Sigmoid colon (tissue), 6 donors: ENCODE measurements at regions not wholly inside any gene's neighbourhood (a gene's known extent, or its start where the extent isn't known, plus 50 kb on each side); places are given as distances from the start of the nearest gene placed in this dataset.
A peak's percentile ranks its signal among the peaks of the same experiment; 100 is the strongest.

Source experiments
- DNase-seq: peaks from one replicate; pipeline ENCODE4 v3.0.0-alpha.2; 2019
- H3K27ac ChIP-seq, 4 donors: fragments of 200-600 bp; sonication (generic); one replicate each; pipeline ENCODE4 v1.5.1; 2016 to 2019; ENCODE audit warnings: mild to moderate bottlenecking in 1 of 4
- H3K27me3 ChIP-seq, 3 donors: fragments of 200-600 bp; sonication (generic); one replicate each; pipeline ENCODE4 v1.5.1; 2019; ENCODE audit warnings: mild to moderate bottlenecking in 1 of 3
- H3K36me3 ChIP-seq, 4 donors: fragments of 200-600 bp; sonication (generic); one replicate each; pipeline ENCODE4 v1.5.1; 2016 to 2019
- H3K4me1 ChIP-seq, 4 donors: fragments of 200-600 bp; sonication (generic); one replicate each; pipeline ENCODE4 v1.5.1; 2017 to 2019
- H3K4me3 ChIP-seq, 4 donors: fragments of 200-600 bp; sonication (generic); one replicate each; pipeline ENCODE4 v1.5.1; 2017 to 2019; ENCODE audit warnings: mild to moderate bottlenecking in 2 of 4, moderate library complexity in 1 of 4
- H3K9me3 ChIP-seq, 4 donors: fragments of 200-600 bp in 3 of 4; sonication (generic) in 3 of 4; one replicate each; pipeline versions ENCODE4 v1.5.1 to v1.6.1; 2013 to 2019
- CTCF ChIP-seq, 4 experiments: fragments of 450-650 bp in 3 of 4; fragments of 200-600 bp in 1 of 4; IDR thresholded peaks; one replicate each; pipeline ENCODE4 v1.5.1; 2016 to 2019; ENCODE audit warnings: antibody characterized with exemption in 4 of 4, mild to moderate bottlenecking in 3 of 4, moderate library complexity in 2 of 4
- EP300 ChIP-seq, 4 donors: sonication (generic); formaldehyde crosslinking; IDR thresholded peaks; one replicate each; pipeline ENCODE4 v1.6.1; 2017; ENCODE audit warnings: antibody characterized with exemption in 4 of 4
- POLR2A ChIP-seq, 2 donors: fragments of 450-650 bp; IDR thresholded peaks; one replicate each; pipeline ENCODE4 v1.6.1; 2016; ENCODE audit warnings: antibody characterized with exemption in 2 of 2, mild to moderate bottlenecking in 2 of 2, moderate library complexity in 2 of 2
- POLR2AphosphoS5 ChIP-seq, 4 donors: sonication (generic); formaldehyde crosslinking; IDR thresholded peaks; one replicate each; pipeline ENCODE4 v1.6.1; 2017; ENCODE audit warnings: antibody characterized with exemption in 4 of 4
- WGBS, 2 donors: extraction: QIAGEN DNeasy Blood & Tissue Kit; methylation state at CpG; one replicate each; pipeline ENCODE4 v1.1.7; 2013; 5-methylcytosine and 5-hydroxymethylcytosine counted together
- intact Hi-C: fragments of 100-400 bp; cut with DNase I; formaldehyde crosslinking; loops from one replicate; pipeline ENCODE4 v1.15.1; 2023
- donor health status: healthy with polysubstance abuse.
- donor health status: healthy.

GRCh38 chr12:116654226-116654743, 83.6 kb downstream of the SPRING1 start:
- no peak for DNase-seq
- H3K36me3 ChIP-seq = no peaks in the 10 kb centered on the region
- no peaks in the 10 kb centered on the region for H3K9me3 ChIP-seq
- intact Hi-C loops = no loop called here
- no peak overlapping the region for H3K27ac ChIP-seq
- H3K27me3 ChIP-seq = no peaks in the 10 kb centered on the region
- no peak overlapping the region for H3K4me3 ChIP-seq
- TF ChIP-seq POLR2A (IDR thresholded peaks at IDR 0.05) (no peak), EP300 (IDR thresholded peaks at IDR 0.05) (peak in 2 of 4 donors; percentile 2 to 50), POLR2AphosphoS5 (IDR thresholded peaks at IDR 0.05) (peak; percentile 77 to 96 (median 90))
- H3K4me1 ChIP-seq = peaks cover 0 to 15% (median 12%) of the 10 kb centered on the region in 4 donors
- 89 to 90% methylated on average over 6 of the region's 6 CpGs for WGBS, 2 donors

GRCh38 chr12:116651089-116651488, 86.8 kb downstream of the SPRING1 start:
- Histone ChIP-seq H3K4me1 (no peaks in the 10 kb centered on the region), H3K27me3 (no peaks in the 10 kb centered on the region), H3K4me3 (no peak overlapping the region), H3K9me3 (no peaks in the 10 kb centered on the region), H3K36me3 (no peaks in the 10 kb centered on the region), H3K27ac (no peak overlapping the region)
- no peak for DNase-seq
- TF ChIP-seq POLR2A (IDR thresholded peaks at IDR 0.05) (no peak), POLR2AphosphoS5 (IDR thresholded peaks at IDR 0.05) (no peak), EP300 (IDR thresholded peaks at IDR 0.05) (no peak), CTCF (IDR thresholded peaks at IDR 0.05) (no peak)
- WGBS, 2 donors = 86 to 93% methylated on average over 5 of the region's 5 CpGs
- intact Hi-C loops = no loop called here

- no peak for DNase-seq
- TF ChIP-seq POLR2AphosphoS5 (IDR thresholded peaks at IDR 0.05) = no peak
- TF ChIP-seq CTCF (IDR thresholded peaks at IDR 0.05) = no peak
- TF ChIP-seq EP300 (IDR thresholded peaks at IDR 0.05) = no peak
- H3K4me3 ChIP-seq = no peak overlapping the region
- H3K9me3 ChIP-seq = no peaks in the 10 kb centered on the region
- 88 to 89% methylated on average over 6 of the region's 6 CpGs for WGBS, 2 donors
- no peaks in the 10 kb centered on the region for H3K27me3 ChIP-seq
- no peak overlapping the region for H3K27ac ChIP-seq
- no peaks in the 10 kb centered on the region for H3K36me3 ChIP-seq
- H3K4me1 ChIP-seq = no peaks in the 10 kb centered on the region
- intact Hi-C loops = no loop called here
Measured at GRCh38 chr12:116650585-116651087, 87.2 kb downstream of the SPRING1 start.

GRCh38 chr12:116650062-116650461, 87.8 kb downstream of the SPRING1 start:
- no peaks in the 10 kb centered on the region for H3K36me3 ChIP-seq
- H3K27me3 ChIP-seq = no peaks in the 10 kb centered on the region
- DNase-seq = no peak
- H3K9me3 ChIP-seq = no peaks in the 10 kb centered on the region
- H3K4me1 ChIP-seq = no peaks in the 10 kb centered on the region
- intact Hi-C loops = no loop called here
- no peak overlapping the region for H3K4me3 ChIP-seq
- TF ChIP-seq POLR2A (IDR thresholded peaks at IDR 0.05) = no peak
- TF ChIP-seq CTCF (IDR thresholded peaks at IDR 0.05) = no peak
- TF ChIP-seq EP300 (IDR thresholded peaks at IDR 0.05) = no peak
- TF ChIP-seq POLR2AphosphoS5 (IDR thresholded peaks at IDR 0.05) = no peak
- H3K27ac ChIP-seq = no peak overlapping the region
- WGBS, 2 donors = 85 to 86% methylated on average over 2 of the region's 2 CpGs

- no peaks in the 10 kb centered on the region for H3K4me1 ChIP-seq
- intact Hi-C loops = no loop called here
- H3K36me3 ChIP-seq = no peaks in the 10 kb centered on the region
- no peaks in the 10 kb centered on the region for H3K9me3 ChIP-seq
- H3K27me3 ChIP-seq = no peaks in the 10 kb centered on the region
- no peak overlapping the region for H3K27ac ChIP-seq
- no peak overlapping the region for H3K4me3 ChIP-seq
- WGBS, 2 donors = 45 to 66% methylated on average over 4 of the region's 4 CpGs
- TF ChIP-seq EP300 (IDR thresholded peaks at IDR 0.05) = no peak
- no peak for TF ChIP-seq POLR2AphosphoS5 (IDR thresholded peaks at IDR 0.05)
- TF ChIP-seq CTCF (IDR thresholded peaks at IDR 0.05) = no peak
- TF ChIP-seq POLR2A (IDR thresholded peaks at IDR 0.05) = no peak
- no peak for DNase-seq
Measured at GRCh38 chr12:116647813-116648212, 88.6 kb downstream of the MAP1LC3B2 start.
